ENCODE measurements at regions not wholly inside any gene's neighbourhood (a gene's known extent, or its start where the extent isn't known, plus 50 kb on each side); places are given as distances from the start of the nearest gene placed in this dataset.
"Not testable (repeated sequence)": the region's sequence is repeated elsewhere in the genome, so short reads cannot be mapped to it uniquely, and the experiment has no call there.

DNA sequence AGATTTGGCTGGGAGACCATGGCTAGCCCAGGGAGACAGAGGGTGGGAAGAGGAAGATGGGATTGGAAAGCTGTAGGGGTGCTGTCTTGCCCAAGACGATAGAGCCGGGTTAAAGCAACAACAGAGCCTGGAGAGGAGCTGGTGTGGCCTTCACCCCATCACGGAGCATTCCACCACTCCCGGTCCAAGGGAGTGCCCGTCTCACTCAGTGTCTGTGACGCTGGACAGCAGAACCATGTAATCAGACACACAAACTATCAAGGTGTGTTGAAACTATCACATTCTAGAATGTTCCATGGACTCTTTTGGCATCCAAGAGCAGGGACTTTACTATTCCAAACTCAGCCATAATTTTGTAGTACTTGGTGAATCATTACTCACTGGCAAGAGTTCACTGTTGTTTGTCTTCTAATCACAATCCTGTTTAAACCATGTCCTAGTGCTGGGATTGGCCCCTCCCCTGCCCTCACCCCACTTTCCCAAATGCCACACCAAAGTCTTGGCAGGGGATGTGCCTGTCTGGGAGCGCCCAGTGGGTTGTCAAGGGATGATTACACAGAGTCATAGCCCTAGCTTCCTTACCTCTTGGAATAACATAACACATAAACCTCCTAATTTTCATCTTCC lies 187.4 kb downstream of the LAT start:
- H3K27me3 ChIP-seq (ENCODE audit: control insufficient read depth, insufficient read depth); intact Hi-C loops (cut with DNase I); H3K9me3 ChIP-seq (ENCODE audit: control insufficient read depth, low read length); ATAC-seq; H3K4me3 ChIP-seq (ENCODE audit: low read length); H3K27ac ChIP-seq (ENCODE audit: low read length); H3K4me1 ChIP-seq (ENCODE audit: control insufficient read depth, insufficient read depth, low read length): not testable (repeated sequence)
- peak in 2 of 3 donors; percentile 16 to 31 for DNase-seq
- 86% methylated on average over 7 of the region's 7 CpGs for WGBS

DNA sequence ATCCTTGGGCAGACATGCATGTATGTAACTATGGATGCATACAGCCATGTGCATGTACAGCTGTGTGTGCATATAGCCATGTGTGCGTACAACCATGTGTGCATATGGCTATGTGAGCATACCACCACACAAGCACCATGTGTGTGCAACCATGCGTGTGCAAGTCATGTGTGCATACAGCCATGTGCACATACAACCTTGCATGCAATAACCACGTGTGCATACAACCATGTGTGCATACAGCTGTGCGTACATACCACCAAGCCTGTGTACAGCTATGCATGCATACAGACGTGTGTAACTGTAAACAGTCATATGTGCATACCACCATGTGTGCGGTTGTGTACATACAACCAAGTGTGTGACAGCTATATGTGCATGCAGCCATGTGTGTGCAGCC lies 186.4 kb downstream of the LAT start:
- H3K4me3 ChIP-seq (ENCODE audit: low read length); H3K4me1 ChIP-seq (ENCODE audit: control insufficient read depth, insufficient read depth, low read length); H3K27me3 ChIP-seq (ENCODE audit: control insufficient read depth, insufficient read depth); H3K9me3 ChIP-seq (ENCODE audit: control insufficient read depth, low read length); ATAC-seq; H3K27ac ChIP-seq (ENCODE audit: low read length); intact Hi-C loops (cut with DNase I): not testable (repeated sequence)
- WGBS, result 97% methylated on average over 6 of the region's 6 CpGs
- DNase-seq, result peak in 1 of 3 donors; percentile 7

DNA sequence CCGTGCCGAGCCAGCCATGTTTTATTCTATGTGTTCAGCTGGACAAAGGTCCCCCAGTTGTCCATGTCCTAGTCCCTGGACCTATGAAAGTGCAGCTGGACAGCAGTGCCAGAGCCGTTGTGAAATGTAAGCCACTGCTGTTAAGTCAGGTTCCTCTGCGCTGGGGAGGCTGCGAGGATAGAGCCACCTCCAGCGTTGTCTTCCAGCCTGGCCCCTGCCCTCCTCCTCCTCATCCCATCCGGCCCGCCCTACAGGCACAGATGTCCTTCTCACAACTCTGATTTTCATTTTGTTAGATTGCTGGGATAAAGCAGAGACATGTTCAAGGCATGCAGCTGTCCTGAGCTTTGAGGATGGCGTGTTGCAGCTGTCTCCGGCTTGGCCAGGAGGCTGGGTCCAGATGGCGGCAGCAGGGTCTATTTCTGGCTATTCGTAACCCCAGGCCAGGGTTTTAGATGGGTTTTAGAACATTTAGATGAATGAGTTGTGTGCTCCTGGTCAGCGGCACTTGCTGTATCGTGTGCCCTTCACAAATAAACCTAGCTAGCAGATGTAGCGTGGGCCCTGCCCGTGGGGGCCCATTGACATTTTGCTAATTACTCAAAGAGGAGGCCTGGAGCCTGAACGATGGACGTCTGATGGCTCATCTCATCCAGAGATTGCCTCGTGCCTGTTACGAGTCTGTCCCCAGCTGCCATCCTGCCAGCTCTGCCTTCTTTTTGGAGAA lies 185.7 kb downstream of the LAT start:
- H3K4me3 ChIP-seq (ENCODE audit: low read length); H3K4me1 ChIP-seq (ENCODE audit: control insufficient read depth, insufficient read depth, low read length); intact Hi-C loops (cut with DNase I); H3K27me3 ChIP-seq (ENCODE audit: control insufficient read depth, insufficient read depth); H3K9me3 ChIP-seq (ENCODE audit: control insufficient read depth, low read length): not testable (repeated sequence)
- WGBS, result 69% methylated on average over 20 of the region's 20 CpGs
- ATAC-seq (peak; percentile 18 to 39), DNase-seq (peak in 2 of 3 donors; percentile 55 to 57)
- peak overlapping the region; percentile 14 for H3K27ac ChIP-seq (ENCODE audit: low read length)

DNA sequence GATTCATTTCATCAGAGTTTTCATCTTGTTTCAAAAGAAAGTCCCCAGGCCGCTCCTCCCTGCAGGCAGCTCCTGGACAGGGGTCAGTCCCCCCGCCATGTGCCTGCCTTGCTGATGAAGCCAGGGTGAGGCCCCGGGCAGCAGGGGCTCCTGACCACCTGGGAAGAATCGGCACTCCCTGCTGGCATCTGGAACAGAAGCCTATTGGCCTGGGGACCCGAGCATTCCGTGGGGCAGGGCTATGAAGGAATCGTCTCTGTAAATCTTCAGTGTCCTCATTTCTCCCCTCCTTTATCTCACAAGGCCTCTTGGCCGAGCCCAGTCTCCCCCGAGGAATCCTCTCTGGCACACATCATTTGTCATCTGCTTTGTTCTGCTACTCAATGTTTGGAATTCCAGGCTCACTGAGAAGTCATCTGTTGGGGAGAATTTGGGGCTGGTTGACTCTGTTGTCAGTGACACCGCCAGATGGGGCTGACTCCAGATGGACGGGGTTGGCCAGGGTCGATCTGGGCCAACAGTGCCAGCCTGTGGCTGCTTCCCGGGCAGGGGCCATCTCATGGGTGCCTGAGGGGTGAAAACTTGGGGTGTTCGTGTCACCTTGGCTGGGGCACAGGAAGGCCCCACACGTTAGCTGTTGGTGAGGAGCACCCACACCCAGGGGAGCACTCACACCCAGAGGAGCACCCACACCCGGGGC lies 184.6 kb downstream of the LAT start:
- H3K27ac ChIP-seq (ENCODE audit: low read length), result peak overlapping the region; percentile 43
- peak in 2 of 3 donors; percentile 64 to 66 for DNase-seq
- 48% methylated on average over 16 of the region's 16 CpGs for WGBS

DNA sequence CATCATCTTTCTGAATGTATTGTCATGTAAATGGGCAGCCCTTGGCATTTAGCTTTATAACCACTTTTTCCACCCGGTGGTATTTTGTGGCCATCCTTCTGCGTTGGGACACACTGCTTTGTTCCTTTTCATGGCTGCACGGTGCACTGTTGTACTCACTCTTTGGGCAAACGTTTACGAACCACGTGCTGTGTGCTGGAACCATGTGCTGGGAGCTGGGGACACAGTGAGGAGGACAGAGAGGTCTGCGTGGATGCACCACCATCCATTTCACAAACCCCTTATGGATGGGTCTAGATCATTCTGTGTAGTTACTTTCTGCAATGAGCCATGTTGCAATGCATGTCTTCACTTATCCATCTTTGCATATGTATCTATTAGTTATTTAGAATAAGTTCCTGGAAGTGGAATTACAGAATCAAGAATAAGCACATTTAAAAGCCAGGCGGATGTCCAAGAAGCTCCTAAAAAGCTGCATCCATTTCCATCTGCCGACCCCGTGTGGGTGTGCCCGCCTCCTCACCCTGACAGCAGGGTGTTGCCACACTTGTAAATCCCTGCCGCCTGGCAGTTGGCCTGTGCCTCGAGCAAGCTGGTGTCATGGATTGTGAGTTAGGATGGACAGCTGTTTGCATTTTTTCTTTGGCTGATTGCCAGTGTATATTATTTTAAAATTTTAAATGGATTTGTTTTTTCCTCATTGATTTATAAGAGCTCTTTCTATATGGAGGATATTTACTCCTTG lies 183.8 kb downstream of the LAT start:
- ATAC-seq; H3K4me3 ChIP-seq (ENCODE audit: low read length); H3K4me1 ChIP-seq (ENCODE audit: control insufficient read depth, insufficient read depth, low read length); H3K27me3 ChIP-seq (ENCODE audit: control insufficient read depth, insufficient read depth); H3K9me3 ChIP-seq (ENCODE audit: control insufficient read depth, low read length); H3K27ac ChIP-seq (ENCODE audit: low read length); intact Hi-C loops (cut with DNase I): not testable (repeated sequence)
- peak in 2 of 3 donors; percentile 45 to 65 for DNase-seq
- 82% methylated on average over 13 of the region's 13 CpGs for WGBS

More for the DNA sequence above, 184.6 kb downstream of the LAT start:
- H3K4me3 ChIP-seq (ENCODE audit: low read length); intact Hi-C loops (cut with DNase I); H3K9me3 ChIP-seq (ENCODE audit: control insufficient read depth, low read length); H3K4me1 ChIP-seq (ENCODE audit: control insufficient read depth, insufficient read depth, low read length); H3K27me3 ChIP-seq (ENCODE audit: control insufficient read depth, insufficient read depth): not testable (repeated sequence)
- ATAC-seq, result peak; percentile 54 to 66

DNA sequence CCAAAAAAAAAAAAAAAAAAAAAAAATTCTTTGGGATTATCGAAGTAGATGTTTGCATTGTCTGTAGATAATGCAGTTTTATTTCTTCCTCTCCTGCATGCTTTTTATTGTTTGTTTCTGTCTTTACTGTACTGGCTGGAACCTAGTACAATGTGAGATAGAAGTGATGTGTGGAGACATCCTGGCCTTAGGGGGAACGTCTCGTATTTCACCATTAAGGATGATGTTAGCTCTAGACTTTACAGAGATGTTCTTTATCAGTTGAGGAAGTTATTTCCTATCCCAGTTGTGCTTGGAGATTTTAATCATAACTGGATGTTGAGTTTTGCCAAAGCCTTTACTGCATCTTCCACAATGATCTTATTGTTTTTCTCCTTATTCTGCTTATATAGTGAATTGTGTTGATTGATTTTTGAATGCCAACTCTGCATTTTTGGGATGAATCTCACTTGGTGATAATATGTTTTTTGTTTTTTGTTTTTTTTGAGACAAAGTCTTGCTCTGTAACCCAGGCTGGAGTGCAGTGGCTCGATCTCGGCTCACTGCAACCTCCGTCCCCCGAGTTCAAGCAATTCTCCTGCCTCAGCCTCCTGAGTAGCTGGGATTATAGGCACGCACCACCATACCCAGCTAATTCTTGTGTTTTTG lies 179.7 kb downstream of the LAT start:
- H3K27ac ChIP-seq (ENCODE audit: low read length); H3K4me1 ChIP-seq (ENCODE audit: control insufficient read depth, insufficient read depth, low read length); ATAC-seq; intact Hi-C loops (cut with DNase I); H3K4me3 ChIP-seq (ENCODE audit: low read length); H3K27me3 ChIP-seq (ENCODE audit: control insufficient read depth, insufficient read depth); H3K9me3 ChIP-seq (ENCODE audit: control insufficient read depth, low read length): not testable (repeated sequence)
- WGBS, result 67% methylated on average over 7 of the region's 8 CpGs
- DNase-seq, result peak in 1 of 3 donors; percentile 6

DNA sequence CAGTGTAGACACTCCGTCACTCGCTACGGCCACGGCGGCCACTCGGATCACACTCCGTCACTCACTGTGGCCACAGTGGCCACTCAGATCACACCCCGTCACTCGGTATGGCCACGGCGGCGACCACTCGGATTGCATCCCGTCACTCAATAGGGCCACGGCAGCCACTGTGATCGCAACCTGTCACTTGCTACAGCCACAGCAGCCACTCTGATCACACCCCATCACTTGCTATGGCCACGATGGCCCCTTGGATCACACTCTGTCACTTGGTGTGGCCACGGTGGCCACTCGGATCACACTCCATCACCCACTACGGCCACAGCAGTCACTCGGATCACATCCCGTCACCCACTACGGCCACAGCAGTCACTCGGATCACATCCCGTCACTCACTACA lies 175.3 kb downstream of the LAT start:
- ATAC-seq, result not testable (repeated sequence)

DNA sequence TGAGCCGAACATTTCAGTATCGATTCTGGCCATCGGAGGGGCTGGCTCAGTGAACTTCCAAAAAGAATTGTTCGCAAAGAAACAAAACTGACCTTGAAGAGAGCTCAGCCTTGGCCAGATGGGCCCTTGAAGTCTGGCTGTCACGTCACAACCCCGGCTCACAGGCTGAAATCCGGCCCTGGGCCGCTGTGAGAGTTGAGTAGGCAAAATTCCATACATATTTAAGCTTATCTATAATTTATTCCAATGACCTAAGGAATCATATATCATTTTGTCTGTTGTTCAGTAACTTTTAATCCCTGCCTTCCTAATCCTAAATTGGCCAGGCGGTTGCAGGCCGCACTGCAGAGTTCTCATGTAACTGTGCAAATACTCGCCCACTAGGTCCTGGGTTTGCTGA lies 174.8 kb downstream of the LAT start:
- intact Hi-C loops (cut with DNase I); H3K4me1 ChIP-seq (ENCODE audit: control insufficient read depth, insufficient read depth, low read length); H3K9me3 ChIP-seq (ENCODE audit: control insufficient read depth, low read length); H3K27ac ChIP-seq (ENCODE audit: low read length); ATAC-seq; H3K27me3 ChIP-seq (ENCODE audit: control insufficient read depth, insufficient read depth); H3K4me3 ChIP-seq (ENCODE audit: low read length): not testable (repeated sequence)
- WGBS, result 62% methylated on average over 11 of the region's 11 CpGs
- peak in 2 of 3 donors; percentile 41 to 44 for DNase-seq

More for the DNA sequence above, 175.3 kb downstream of the LAT start:
- 96% methylated on average over 25 of the region's 25 CpGs for WGBS
- H3K9me3 ChIP-seq (ENCODE audit: control insufficient read depth, low read length); H3K27ac ChIP-seq (ENCODE audit: low read length); intact Hi-C loops (cut with DNase I); H3K4me3 ChIP-seq (ENCODE audit: low read length); H3K27me3 ChIP-seq (ENCODE audit: control insufficient read depth, insufficient read depth); H3K4me1 ChIP-seq (ENCODE audit: control insufficient read depth, insufficient read depth, low read length): not testable (repeated sequence)
- peak in 2 of 3 donors; percentile 40 to 52 for DNase-seq

DNA sequence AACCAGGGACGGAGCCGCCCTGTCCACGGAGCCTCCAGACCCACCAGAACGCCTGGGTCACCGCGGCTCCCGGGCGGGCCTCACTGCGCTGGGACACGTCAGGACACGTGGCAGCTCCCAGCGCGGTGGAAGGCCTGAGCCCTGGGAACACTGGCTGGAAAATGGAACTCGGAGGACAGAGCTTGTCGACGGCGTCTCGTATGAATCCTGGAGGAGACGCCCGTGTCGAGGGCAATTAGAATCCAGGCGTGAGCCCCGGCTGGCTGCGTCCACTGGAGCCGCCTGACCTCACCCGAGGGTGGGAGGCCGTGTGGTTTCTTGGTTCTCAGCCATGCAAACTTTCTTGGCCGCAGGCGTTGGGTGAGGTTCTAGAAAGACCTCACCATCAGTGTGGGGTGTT lies 173.9 kb downstream of the LAT start:
- H3K4me1 ChIP-seq (ENCODE audit: control insufficient read depth, insufficient read depth, low read length), result peaks cover 4% of the 10 kb centered on the region
- H3K27ac ChIP-seq (ENCODE audit: low read length), result peak overlapping the region; percentile 5
- intact Hi-C loops (cut with DNase I), result no loop called here
- no peaks in the 10 kb centered on the region for H3K27me3 ChIP-seq (ENCODE audit: control insufficient read depth, insufficient read depth)
- H3K4me3 ChIP-seq (ENCODE audit: low read length), result no peak overlapping the region
- ATAC-seq (peak in 1 of 2 donors; percentile 37), DNase-seq (peak; percentile 65 to 87 (median 78))
- no peaks in the 10 kb centered on the region for H3K9me3 ChIP-seq (ENCODE audit: control insufficient read depth, low read length)
- 77% methylated on average over 29 of the region's 29 CpGs for WGBS

DNA sequence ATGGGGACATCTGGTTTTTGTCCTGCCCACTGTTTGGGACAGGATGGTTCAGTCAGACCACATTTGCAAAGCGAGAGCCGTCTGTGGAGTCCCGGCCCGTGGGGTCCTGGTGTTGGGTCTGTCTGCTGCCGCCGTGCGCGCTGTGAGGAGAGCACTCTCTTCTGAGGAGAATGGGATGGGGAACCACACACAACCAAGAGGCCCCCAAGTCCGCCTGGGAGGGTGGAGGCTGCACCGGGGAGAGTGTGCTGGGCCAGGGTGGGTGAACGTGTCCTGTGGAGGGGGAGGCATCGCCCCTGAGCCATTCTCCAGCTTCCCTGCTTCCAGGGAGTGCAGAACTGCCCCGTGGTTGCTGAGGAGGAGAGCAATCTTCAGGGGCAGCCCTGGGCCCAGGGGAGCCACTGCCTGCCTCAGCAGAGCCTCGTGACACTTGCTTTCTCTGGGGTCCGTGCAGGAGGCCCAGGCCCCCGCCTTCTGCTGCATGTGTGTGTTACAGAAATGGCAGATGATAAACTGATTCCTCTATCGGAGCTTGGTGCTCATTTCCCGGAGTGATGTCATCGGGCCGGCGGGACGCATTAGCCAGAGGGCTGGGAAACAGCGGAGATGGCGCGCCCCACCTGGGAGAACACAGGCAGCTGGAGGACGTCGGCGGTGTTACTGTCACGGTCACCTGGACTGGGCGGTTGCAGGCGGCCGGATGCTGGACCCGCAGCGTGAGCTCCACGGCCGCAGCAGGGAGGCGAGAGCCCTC lies 173.4 kb downstream of the LAT start:
- peak in 2 of 3 donors; percentile 68 to 70 for DNase-seq
- H3K4me1 ChIP-seq (ENCODE audit: control insufficient read depth, insufficient read depth, low read length); H3K4me3 ChIP-seq (ENCODE audit: low read length); H3K9me3 ChIP-seq (ENCODE audit: control insufficient read depth, low read length); H3K27me3 ChIP-seq (ENCODE audit: control insufficient read depth, insufficient read depth); intact Hi-C loops (cut with DNase I): not testable (repeated sequence)
- ATAC-seq, result peak in 1 of 2 donors; percentile 3
- WGBS, result 72% methylated on average over 37 of the region's 37 CpGs
- H3K27ac ChIP-seq (ENCODE audit: low read length), result peak overlapping the region; percentile 71

Measured in right cardiac atrium (tissue), 5 donors.